ENCODE measurements at regions not wholly inside any gene's neighbourhood (a gene's known extent, or its start where the extent isn't known, plus 50 kb on each side); places are given as distances from the start of the nearest gene placed in this dataset.
"Not testable (repeated sequence)": the region's sequence is repeated elsewhere in the genome, so short reads cannot be mapped to it uniquely, and the experiment has no call there.

DNA sequence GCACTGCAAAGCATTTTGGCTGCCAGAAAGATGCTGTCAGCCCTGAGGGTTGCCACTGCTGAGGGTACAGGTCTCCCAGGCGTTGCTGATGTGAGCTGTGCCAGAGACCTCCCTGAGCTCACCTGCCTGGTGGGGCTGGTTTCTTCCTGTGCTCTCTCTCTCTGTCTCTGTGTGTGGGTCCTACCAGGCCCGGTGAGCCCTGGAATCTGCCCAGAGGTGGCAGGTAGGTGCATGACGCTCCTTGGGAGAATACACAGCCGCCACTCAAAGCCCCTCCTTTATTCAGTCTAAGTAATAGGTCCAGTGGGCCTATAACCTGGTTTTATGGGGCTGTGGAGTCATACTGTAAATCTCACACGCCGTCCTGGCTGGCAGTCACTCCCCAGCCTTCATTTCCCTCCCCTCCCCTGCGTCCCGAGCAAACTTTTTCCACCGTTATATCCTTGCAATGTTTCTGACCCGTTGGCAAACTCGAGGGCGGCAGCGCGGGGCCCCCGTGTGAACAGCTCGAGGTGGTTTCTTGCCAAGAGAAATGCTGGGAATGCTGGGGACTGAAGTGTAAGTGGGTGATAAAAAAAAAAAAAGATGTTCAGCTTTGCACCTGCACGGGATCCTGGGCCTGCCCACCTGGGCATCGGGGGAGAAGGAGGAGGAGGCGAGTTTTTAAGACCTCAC lies 245.9 kb downstream of the CRLF2 start:
- Histone ChIP-seq H3K9me3 (ENCODE audit: insufficient read depth, low read depth, low read length) (no peaks in the 10 kb centered on the region; the same call in 1 of the 2 replicates), H3K27ac (ENCODE audit: low read length) (no peak overlapping the region), H3K4me3 (ENCODE audit: low read length) (no peak overlapping the region), H3K9ac (ENCODE audit: low read depth, low read length) (no peak overlapping the region), H3K27me3 (ENCODE audit: insufficient read depth, low read length) (no peaks in the 10 kb centered on the region), H3K36me3 (ENCODE audit: insufficient read depth, low read depth, low read length) (no peaks in the 10 kb centered on the region), H3K4me1 (ENCODE audit: insufficient read depth, low read length) (no peaks in the 10 kb centered on the region)

DNA sequence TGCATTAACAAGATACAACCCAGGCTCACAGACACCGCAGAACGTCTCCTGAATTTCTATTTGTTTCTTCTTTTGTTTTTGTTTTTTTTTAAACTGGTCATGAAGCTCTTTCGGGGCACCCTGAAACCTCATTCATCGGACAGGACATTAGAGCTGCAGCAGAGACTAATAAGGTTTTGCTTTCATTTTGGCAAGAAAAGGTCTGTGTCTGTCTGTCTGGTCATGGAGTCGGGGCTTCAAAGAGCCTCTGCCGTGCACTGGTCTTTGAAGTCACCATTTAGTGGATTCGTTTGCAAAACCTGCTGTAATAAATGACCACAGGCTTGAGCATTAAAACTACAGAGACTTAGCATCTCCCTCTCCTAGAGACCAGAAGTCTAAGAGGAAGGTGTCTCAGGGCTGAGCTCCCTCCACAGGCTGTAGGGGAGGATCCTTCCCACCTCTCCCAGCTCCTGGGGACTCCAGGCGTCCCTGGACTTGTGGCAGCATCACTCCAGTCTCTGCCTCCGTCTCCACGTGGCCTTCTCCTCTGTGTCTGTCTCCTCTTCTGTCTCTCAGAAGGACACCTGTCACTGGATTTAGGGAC lies 247.5 kb downstream of the CRLF2 start:
- Histone ChIP-seq H3K4me3 (ENCODE audit: low read length) (no peak overlapping the region), H3K27ac (ENCODE audit: low read length) (no peak overlapping the region), H3K9ac (ENCODE audit: low read depth, low read length) (no peak overlapping the region), H3K27me3 (ENCODE audit: insufficient read depth, low read length) (no peaks in the 10 kb centered on the region), H3K36me3 (ENCODE audit: insufficient read depth, low read depth, low read length) (no peaks in the 10 kb centered on the region), H3K9me3 (ENCODE audit: insufficient read depth, low read depth, low read length) (no peaks in the 10 kb centered on the region; the same call in 1 of the 2 replicates), H3K4me1 (ENCODE audit: insufficient read depth, low read length) (no peaks in the 10 kb centered on the region)

DNA sequence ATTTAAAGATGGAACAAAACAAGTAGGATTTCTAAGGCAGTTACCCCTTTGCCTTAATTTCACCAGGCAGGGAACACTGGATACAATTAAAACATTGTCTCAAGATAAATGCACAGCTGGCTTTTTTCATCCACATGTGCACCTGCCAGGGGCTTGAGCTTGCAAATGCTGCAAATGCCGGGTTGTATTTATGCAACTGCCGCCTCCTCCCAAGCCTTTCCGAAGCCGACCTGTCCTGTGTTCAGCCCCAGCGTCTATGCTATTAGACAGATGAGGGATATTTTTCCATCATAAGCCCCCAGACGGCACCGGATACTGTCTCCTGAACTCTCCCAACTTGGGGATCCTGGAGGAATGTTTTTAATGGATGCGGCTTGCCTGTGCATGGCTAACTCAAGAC lies 251.6 kb downstream of the CRLF2 start:
- Histone ChIP-seq H3K4me3 (ENCODE audit: low read length) (no peak overlapping the region), H3K9ac (ENCODE audit: low read depth, low read length) (no peak overlapping the region), H3K9me3 (ENCODE audit: insufficient read depth, low read depth, low read length) (peaks cover 10% of the 10 kb centered on the region; the same call in 1 of the 2 replicates), H3K27me3 (ENCODE audit: insufficient read depth, low read length) (no peaks in the 10 kb centered on the region), H3K27ac (ENCODE audit: low read length) (no peak overlapping the region), H3K4me1 (ENCODE audit: insufficient read depth, low read length) (no peaks in the 10 kb centered on the region), H3K36me3 (ENCODE audit: insufficient read depth, low read depth, low read length) (no peaks in the 10 kb centered on the region)

DNA sequence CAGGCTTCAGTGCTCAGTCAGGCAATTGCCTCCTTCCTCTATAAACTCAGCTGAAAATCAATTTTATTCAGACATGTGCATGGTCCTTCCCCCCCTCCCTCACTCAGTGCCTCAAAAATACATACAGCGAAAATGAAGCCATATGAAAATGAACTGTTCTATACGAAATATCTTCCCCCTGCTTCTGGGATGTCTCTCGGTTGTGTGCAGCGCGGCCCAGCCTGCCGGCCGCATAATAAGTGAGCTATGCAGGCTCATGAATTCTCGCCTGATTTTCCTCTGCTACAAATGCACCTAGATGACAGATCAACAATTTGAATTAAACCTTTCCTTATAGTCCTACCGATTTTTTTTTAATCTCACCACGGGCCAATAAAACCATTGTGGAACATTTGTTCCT lies 252.9 kb downstream of the CRLF2 start:
- Histone ChIP-seq H3K27me3 (ENCODE audit: insufficient read depth, low read length) (no peaks in the 10 kb centered on the region), H3K4me3 (ENCODE audit: low read length) (no peak overlapping the region), H3K9ac (ENCODE audit: low read depth, low read length) (no peak overlapping the region), H3K9me3 (ENCODE audit: insufficient read depth, low read depth, low read length) (peaks cover 20% of the 10 kb centered on the region; the same call in 1 of the 2 replicates), H3K4me1 (ENCODE audit: insufficient read depth, low read length) (no peaks in the 10 kb centered on the region), H3K36me3 (ENCODE audit: insufficient read depth, low read depth, low read length) (no peaks in the 10 kb centered on the region), H3K27ac (ENCODE audit: low read length) (no peak overlapping the region)

DNA sequence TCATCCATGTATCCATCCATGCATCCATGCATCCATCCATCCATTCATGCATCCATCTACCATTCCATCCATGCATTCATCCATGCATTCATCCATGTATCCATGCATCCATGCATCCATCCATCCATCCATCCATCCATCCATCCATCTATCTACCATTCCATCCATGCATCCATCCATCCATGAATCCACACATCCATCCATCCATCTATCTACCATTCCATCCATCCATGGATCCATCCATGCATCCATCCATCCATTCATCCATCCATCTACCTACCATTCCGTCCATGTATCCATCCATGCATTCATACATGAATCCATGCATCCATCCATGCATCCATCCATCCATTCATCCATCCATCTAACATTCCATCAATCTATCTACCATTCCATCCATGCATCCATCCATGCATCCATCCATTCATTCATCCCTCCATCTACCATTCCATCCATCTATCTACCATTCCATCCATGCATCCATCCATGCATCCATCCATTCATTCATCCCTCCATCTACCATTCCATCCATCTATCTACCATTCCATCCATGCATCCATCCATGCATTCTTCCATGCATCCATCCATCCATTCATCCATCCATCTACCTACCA lies 257.2 kb downstream of the CRLF2 start:
- H3K27me3 ChIP-seq (ENCODE audit: insufficient read depth, low read length); H3K27ac ChIP-seq (ENCODE audit: low read length); H3K4me1 ChIP-seq (ENCODE audit: insufficient read depth, low read length); H3K4me3 ChIP-seq (ENCODE audit: low read length); H3K36me3 ChIP-seq (ENCODE audit: insufficient read depth, low read depth, low read length); H3K9ac ChIP-seq (ENCODE audit: low read depth, low read length): not testable (repeated sequence)
- H3K9me3 ChIP-seq (ENCODE audit: insufficient read depth, low read depth, low read length): peaks cover 31% of the 10 kb centered on the region; the same call in 1 of the 2 replicates

DNA sequence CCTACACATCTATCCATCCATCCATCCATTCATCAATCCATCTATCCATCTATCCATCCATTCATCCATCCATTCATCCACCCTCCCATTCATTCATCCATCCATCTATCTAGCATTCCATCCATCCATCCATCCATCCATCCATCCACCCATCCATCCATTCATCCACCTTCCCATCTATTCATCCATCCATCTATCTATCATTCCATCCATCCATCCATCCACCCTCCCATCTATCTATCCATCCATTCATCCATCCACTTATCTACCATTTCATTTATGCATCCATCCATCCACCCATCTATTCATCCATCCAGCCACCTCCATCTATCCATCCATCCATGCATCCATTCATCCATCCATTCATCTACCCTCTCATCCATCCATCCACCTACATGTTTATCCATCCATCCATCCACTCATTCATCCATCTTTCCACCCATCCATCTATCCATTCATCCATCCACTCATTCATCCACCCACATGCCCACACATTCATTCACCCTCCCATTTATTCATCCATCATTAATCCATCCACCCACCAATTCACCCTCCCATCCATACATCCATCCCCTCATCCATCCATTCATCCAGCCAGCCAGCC lies 258.5 kb downstream of the CRLF2 start:
- H3K9me3 ChIP-seq (ENCODE audit: insufficient read depth, low read depth, low read length): peaks cover 31% of the 10 kb centered on the region; the same call in 1 of the 2 replicates

DNA sequence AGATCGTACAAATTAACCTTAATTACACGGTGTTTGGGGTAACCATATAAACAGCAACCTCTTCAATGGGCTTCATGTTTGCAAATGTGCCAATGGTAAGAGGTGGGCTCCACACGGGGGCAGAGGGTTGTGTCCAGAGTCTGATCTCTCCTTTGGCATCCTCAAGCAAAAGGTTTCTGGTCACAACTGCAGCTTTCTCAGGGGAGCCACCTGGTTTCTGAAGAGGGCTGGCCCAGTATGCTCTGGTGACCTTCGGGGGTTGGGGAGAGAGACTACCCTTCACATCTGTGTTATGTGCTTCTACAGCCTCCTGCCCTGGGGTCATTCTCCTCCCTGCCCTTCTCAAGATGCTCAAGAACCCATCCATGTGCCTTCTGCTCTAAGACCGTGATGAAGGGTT lies 259.6 kb downstream of the CRLF2 start:
- no peak overlapping the region for H3K27ac ChIP-seq (ENCODE audit: low read length)
- no peak overlapping the region for H3K4me3 ChIP-seq (ENCODE audit: low read length)
- H3K36me3 ChIP-seq (ENCODE audit: insufficient read depth, low read depth, low read length): no peaks in the 10 kb centered on the region
- H3K4me1 ChIP-seq (ENCODE audit: insufficient read depth, low read length): no peaks in the 10 kb centered on the region
- H3K9ac ChIP-seq (ENCODE audit: low read depth, low read length): no peak overlapping the region
- H3K27me3 ChIP-seq (ENCODE audit: insufficient read depth, low read length): no peaks in the 10 kb centered on the region
- H3K9me3 ChIP-seq (ENCODE audit: insufficient read depth, low read depth, low read length): peaks cover 31% of the 10 kb centered on the region; the same call in 1 of the 2 replicates

More for the DNA sequence above, 258.5 kb downstream of the CRLF2 start:
- H3K9ac ChIP-seq (ENCODE audit: low read depth, low read length): no peak overlapping the region
- H3K4me3 ChIP-seq (ENCODE audit: low read length): no peak overlapping the region
- no peak overlapping the region for H3K27ac ChIP-seq (ENCODE audit: low read length)
- H3K27me3 ChIP-seq (ENCODE audit: insufficient read depth, low read length): no peaks in the 10 kb centered on the region
- H3K36me3 ChIP-seq (ENCODE audit: insufficient read depth, low read depth, low read length): no peaks in the 10 kb centered on the region
- H3K4me1 ChIP-seq (ENCODE audit: insufficient read depth, low read length): no peaks in the 10 kb centered on the region

DNA sequence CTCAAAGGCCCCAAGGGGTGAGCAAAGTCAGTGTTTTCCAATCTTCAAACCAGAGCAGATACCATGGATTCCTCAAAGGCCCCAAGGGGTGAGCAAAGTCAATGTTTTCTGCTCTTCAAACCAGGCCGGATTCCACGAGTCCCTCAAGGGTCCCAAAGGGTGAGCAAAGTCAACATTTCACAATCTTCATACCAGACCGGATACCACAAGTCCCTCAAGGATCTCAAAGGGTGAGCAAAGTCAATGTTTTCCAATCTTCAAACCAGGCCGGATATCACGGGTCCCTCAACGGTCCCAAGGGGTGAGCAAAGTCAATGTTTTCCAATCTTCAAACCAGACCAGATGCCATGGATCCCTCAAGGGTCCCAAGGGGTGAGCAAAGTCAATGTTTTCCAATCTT lies 265.2 kb downstream of the CRLF2 start:
- H3K4me3 ChIP-seq (ENCODE audit: low read length); H3K27ac ChIP-seq (ENCODE audit: low read length); H3K27me3 ChIP-seq (ENCODE audit: insufficient read depth, low read length); H3K4me1 ChIP-seq (ENCODE audit: insufficient read depth, low read length); H3K36me3 ChIP-seq (ENCODE audit: insufficient read depth, low read depth, low read length); H3K9me3 ChIP-seq (ENCODE audit: insufficient read depth, low read depth, low read length); H3K9ac ChIP-seq (ENCODE audit: low read depth, low read length): not testable (repeated sequence)

DNA sequence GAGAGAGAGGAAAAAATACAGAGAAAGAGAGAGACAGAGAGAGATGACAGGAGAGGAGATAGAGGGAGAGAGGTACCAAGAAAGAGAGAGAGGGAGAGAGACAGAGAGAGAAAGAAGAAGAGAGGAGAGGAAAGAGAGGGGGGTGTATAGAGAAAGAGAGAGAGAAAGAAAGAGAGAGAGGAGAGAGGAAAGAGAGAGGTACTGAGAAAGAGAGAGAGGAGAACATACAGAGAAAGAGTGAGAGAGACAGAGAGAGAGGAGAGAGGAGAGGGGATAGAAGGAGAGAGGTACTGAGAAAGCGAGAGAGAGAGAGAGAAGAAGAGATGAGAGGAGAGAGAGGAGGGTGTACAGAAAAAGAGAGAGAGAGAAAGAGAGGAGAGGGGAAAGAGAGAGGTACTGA lies 269.4 kb downstream of the CRLF2 start:
- H3K9ac ChIP-seq (ENCODE audit: low read depth, low read length): no peak overlapping the region
- no peaks in the 10 kb centered on the region for H3K36me3 ChIP-seq (ENCODE audit: insufficient read depth, low read depth, low read length)
- no peak overlapping the region for H3K27ac ChIP-seq (ENCODE audit: low read length)
- no peaks in the 10 kb centered on the region for H3K4me1 ChIP-seq (ENCODE audit: insufficient read depth, low read length)
- peaks cover 5% of the 10 kb centered on the region; the same call in 1 of the 2 replicates for H3K9me3 ChIP-seq (ENCODE audit: insufficient read depth, low read depth, low read length)
- H3K4me3 ChIP-seq (ENCODE audit: low read length): no peak overlapping the region
- H3K27me3 ChIP-seq (ENCODE audit: insufficient read depth, low read length): peaks cover 20% of the 10 kb centered on the region

DNA sequence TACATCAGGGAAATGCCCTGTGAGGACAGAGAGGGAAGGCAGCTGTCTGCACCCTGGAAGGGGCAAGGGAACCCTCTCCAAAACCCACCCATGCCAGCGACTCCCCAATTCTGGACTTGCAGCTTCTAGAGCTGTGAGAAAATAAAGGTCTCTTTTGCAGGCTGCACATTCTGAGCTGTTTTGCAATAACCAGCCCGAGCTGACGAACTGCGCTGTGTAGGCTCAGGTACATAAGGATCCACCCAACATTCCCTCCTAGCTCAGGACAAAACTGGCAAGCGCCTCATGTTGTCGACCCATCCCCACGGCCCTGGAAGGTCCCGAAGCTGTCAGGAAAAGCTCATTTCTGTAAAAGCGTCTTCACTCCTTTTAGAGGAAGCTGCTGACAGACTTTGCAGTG lies 271.8 kb downstream of the CRLF2 start:
- no peaks in the 10 kb centered on the region for H3K4me1 ChIP-seq (ENCODE audit: insufficient read depth, low read length)
- no peak overlapping the region for H3K4me3 ChIP-seq (ENCODE audit: low read length)
- H3K36me3 ChIP-seq (ENCODE audit: insufficient read depth, low read depth, low read length): no peaks in the 10 kb centered on the region
- H3K27ac ChIP-seq (ENCODE audit: low read length): no peak overlapping the region
- H3K27me3 ChIP-seq (ENCODE audit: insufficient read depth, low read length): peaks cover 20% of the 10 kb centered on the region
- no peak overlapping the region for H3K9ac ChIP-seq (ENCODE audit: low read depth, low read length)
- H3K9me3 ChIP-seq (ENCODE audit: insufficient read depth, low read depth, low read length): no peaks in the 10 kb centered on the region; the same call in 1 of the 2 replicates

DNA sequence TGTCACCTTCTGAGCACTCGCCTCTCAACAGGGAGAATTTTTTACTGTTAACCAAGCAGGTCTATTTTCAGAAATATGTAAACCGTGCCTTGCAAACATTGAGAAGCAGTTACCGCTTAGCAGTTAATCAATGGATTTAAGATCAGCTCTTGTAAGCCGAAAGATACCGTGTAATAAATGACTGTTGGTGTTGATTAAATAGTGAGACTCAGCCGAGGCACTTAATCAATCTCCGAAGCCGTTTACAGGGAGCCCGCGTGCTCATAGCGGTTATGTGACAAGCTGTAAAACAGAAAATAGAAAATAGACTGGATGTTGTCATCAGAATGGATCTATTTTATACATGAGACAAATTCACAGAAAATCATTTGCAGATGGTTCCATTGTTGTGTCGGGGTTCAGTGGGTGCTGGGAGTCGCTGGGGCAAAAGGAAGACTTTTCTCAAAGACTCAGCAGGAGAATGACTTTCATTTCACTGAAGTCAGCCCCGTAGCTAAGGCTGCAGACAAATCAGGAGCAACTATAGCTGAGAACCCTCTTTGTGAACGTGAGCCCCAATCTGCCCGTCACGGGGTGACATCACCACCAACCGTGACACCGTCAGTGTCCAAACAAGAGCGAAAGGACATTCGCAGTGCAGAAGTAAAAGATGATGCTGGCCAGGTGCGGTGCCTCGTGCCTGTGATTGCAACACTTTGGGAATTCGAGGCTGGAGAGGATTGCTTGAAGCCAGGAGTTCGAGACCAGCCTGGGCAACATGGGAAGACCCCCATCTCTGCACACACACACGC lies 275.3 kb downstream of the CRLF2 start:
- H3K9me3 ChIP-seq (ENCODE audit: insufficient read depth, low read depth, low read length): no peaks in the 10 kb centered on the region; the same call in 1 of the 2 replicates
- no peaks in the 10 kb centered on the region for H3K4me1 ChIP-seq (ENCODE audit: insufficient read depth, low read length)
- peaks cover 20% of the 10 kb centered on the region for H3K27me3 ChIP-seq (ENCODE audit: insufficient read depth, low read length)
- H3K9ac ChIP-seq (ENCODE audit: low read depth, low read length): no peak overlapping the region
- no peak overlapping the region for H3K27ac ChIP-seq (ENCODE audit: low read length)
- H3K4me3 ChIP-seq (ENCODE audit: low read length): no peak overlapping the region
- no peaks in the 10 kb centered on the region for H3K36me3 ChIP-seq (ENCODE audit: insufficient read depth, low read depth, low read length)

Data from iPS-20b (cell line).